GM12892 (cell line): ENCODE measurements at regions not wholly inside any gene's neighbourhood (a gene's known extent, or its start where the extent isn't known, plus 50 kb on each side); places are given as distances from the start of the nearest gene placed in this dataset.

Source experiments
- POLR2A ChIP-seq: IDR thresholded peaks from 2 replicates; pipeline ENCODE4 v1.6.1; 2011; ENCODE audit warnings: low read depth, low read length, control low read depth
- POLR2AphosphoS5 ChIP-seq: IDR thresholded peaks from 2 replicates; pipeline ENCODE4 v1.6.1; 2011; ENCODE audit warnings: low read depth, low read length, control low read depth

- TF ChIP-seq POLR2A (no peak), POLR2AphosphoS5 (no peak)
These were observed 232.1 kb upstream of the ASIC2 start for GRCh38 chr17:33525186-33525585.
